Activated B cell treated with CpG ODN at 0.5 μM for 24 hours (primary cell): ENCODE measurements at regions not wholly inside any gene's neighbourhood (a gene's known extent, or its start where the extent isn't known, plus 50 kb on each side); places are given as distances from the start of the nearest gene placed in this dataset.

Source experiments
- ATAC-seq: fragments of 200-7000 bp; cut with Tn5 transposase; one replicate; pipeline ENCODE4 v1.10.0; 2021; ENCODE audit warnings: low read depth, mild to moderate bottlenecking, moderate library complexity
- CTCF ChIA-PET: fragments of 350-600 bp; sonication (Branson Sonifier 250); formaldehyde crosslinking; loops from one replicate; lab custom pipeline; 2021; ENCODE audit warnings: antibody characterized with exemption; lab: Charles Lee
- POLR2A ChIA-PET: fragments of 350-600 bp; sonication (Branson Sonifier 250); formaldehyde crosslinking; loops from one replicate; lab custom pipeline; 2021; ENCODE audit warnings: antibody characterized with exemption; lab: Charles Lee
- DNase-seq: peaks from one replicate; pipeline ENCODE4 v3.0.0; 2022
- H3K27ac Mint-ChIP-seq: one replicate; pipeline ENCODE4 v1.8.0; 2020; ENCODE audit warnings: mixed read lengths
- H3K27me3 Mint-ChIP-seq: one replicate; pipeline ENCODE4 v1.8.0; 2021; ENCODE audit warnings: mixed read lengths
- H3K36me3 Mint-ChIP-seq: one replicate; pipeline ENCODE4 v1.8.0; 2021; ENCODE audit warnings: low read depth, mixed read lengths
- H3K4me1 Mint-ChIP-seq: one replicate; pipeline ENCODE4 v1.8.0; 2021; ENCODE audit warnings: mixed read lengths
- H3K4me3 Mint-ChIP-seq: one replicate; pipeline ENCODE4 v1.8.0; 2020; ENCODE audit warnings: mild to moderate bottlenecking, mixed read lengths
- H3K9me3 Mint-ChIP-seq: one replicate; pipeline ENCODE4 v1.8.0; 2020; ENCODE audit warnings: mixed read lengths
- intact Hi-C: fragments of 100-400 bp; cut with micrococcal nuclease; formaldehyde crosslinking; loops from one replicate; pipeline ENCODE4 v1.15.1; 2024
- TF ChIP-seq, protein P1 (sequence below): fragments of 200-600 bp; IDR thresholded peaks from one replicate; pipeline ENCODE4 v1.8.0; 2022; ENCODE audit warnings: antibody characterized with exemption, mild to moderate bottlenecking

DNA sequence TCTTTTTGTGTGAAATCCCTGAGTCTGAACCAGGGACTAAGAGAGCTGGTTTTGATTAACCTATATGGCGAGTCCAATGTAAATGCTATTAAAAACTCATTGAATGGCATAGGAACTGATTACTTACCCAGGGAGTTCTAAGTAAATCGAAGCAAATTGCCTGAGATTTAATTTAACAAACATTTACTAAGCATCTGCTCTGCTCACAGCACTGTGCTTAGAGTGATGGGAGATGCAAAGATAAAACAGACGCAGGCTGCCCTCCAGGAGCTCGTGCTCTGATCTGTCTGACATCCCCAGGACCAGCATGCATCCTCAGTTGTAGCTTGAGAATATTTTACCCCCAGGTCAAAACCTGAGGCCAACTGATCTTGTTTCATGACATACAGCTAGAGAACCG, 247.9 kb downstream of the NR2F2 start:
- CTCF ChIA-PET, result no interaction called here
- DNase-seq, result no peak
- TF ChIP-seq, protein P1, sequence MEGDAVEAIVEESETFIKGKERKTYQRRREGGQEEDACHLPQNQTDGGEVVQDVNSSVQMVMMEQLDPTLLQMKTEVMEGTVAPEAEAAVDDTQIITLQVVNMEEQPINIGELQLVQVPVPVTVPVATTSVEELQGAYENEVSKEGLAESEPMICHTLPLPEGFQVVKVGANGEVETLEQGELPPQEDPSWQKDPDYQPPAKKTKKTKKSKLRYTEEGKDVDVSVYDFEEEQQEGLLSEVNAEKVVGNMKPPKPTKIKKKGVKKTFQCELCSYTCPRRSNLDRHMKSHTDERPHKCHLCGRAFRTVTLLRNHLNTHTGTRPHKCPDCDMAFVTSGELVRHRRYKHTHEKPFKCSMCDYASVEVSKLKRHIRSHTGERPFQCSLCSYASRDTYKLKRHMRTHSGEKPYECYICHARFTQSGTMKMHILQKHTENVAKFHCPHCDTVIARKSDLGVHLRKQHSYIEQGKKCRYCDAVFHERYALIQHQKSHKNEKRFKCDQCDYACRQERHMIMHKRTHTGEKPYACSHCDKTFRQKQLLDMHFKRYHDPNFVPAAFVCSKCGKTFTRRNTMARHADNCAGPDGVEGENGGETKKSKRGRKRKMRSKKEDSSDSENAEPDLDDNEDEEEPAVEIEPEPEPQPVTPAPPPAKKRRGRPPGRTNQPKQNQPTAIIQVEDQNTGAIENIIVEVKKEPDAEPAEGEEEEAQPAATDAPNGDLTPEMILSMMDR, result no peak
- Mint-ChIP-seq H3K27me3 (no peaks in the 10 kb centered on the region), H3K4me1 (no peaks in the 10 kb centered on the region), H3K9me3 (no peaks in the 10 kb centered on the region), H3K36me3 (no peaks in the 10 kb centered on the region), H3K27ac (no peak overlapping the region), H3K4me3 (no peak overlapping the region)
- intact Hi-C loops, result no loop called here
- ATAC-seq, result no peak
- POLR2A ChIA-PET, result no interaction called here

DNA sequence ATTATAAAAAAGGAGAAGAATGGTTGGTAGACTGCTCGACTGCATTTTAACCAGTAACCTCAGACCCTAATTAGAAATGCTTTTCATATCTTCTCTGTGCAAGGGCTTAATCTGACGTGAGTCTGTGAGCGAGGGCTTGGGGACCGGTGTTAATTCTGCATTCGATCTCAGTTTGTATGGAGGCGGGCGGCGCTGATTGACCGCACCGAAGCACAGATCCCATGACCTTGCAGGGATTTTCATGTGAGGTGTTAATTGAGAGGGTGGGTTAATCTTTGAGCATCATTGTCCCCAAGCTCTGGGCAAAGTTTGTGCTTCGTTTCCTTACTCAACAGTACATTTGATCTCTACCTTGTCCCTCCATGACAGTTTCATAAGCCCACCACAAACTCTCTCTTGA, 250.9 kb downstream of the NR2F2 start:
- ATAC-seq (no peak), DNase-seq (no peak)
- H3K36me3 Mint-ChIP-seq, result no peaks in the 10 kb centered on the region
- H3K27ac Mint-ChIP-seq, result no peak overlapping the region
- H3K4me3 Mint-ChIP-seq, result no peak overlapping the region
- ChIA-PET POLR2A (no interaction called here), CTCF (no interaction called here)
- intact Hi-C loops, result no loop called here
- H3K4me1 Mint-ChIP-seq, result no peaks in the 10 kb centered on the region
- peaks cover 3% of the 10 kb centered on the region for H3K9me3 Mint-ChIP-seq
- no peaks in the 10 kb centered on the region for H3K27me3 Mint-ChIP-seq
- TF ChIP-seq, protein P1, result no peak

DNA sequence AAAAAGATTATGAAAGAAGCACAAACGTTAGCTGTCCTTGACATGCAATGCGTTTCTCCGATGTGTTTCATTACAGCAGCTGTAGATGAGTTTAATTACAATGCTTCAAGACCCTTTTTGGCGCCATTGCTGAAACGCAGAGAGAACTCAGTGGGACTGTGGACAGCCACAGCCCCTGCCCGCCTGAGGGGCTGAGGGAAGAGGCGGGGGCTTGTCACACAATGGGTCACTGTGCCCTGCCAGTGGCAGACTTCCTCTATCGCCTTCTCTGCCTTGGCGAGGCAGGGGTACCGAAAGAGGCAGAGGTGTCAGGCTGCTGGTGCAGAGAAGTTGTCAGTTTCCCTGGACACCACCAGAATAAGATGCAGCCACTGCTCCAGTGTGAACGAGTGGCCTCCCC, 252.0 kb downstream of the NR2F2 start:
- Mint-ChIP-seq H3K27me3 (no peaks in the 10 kb centered on the region), H3K36me3 (no peaks in the 10 kb centered on the region), H3K4me1 (no peaks in the 10 kb centered on the region), H3K27ac (no peak overlapping the region), H3K9me3 (peaks cover 3% of the 10 kb centered on the region), H3K4me3 (no peak overlapping the region)
- ChIA-PET POLR2A (no interaction called here), CTCF (no interaction called here)
- TF ChIP-seq, protein P1, result no peak
- intact Hi-C loops, result no loop called here
- ATAC-seq (no peak), DNase-seq (no peak)

- no peaks in the 10 kb centered on the region for H3K4me1 Mint-ChIP-seq
- no peaks in the 10 kb centered on the region for H3K27me3 Mint-ChIP-seq
- ChIA-PET CTCF (no interaction called here), POLR2A (no interaction called here)
- intact Hi-C loops, result no loop called here
- ATAC-seq (no peak), DNase-seq (no peak)
- H3K9me3 Mint-ChIP-seq, result peaks cover 3% of the 10 kb centered on the region
- TF ChIP-seq, protein P1, result no peak
- no peak overlapping the region for H3K4me3 Mint-ChIP-seq
- H3K36me3 Mint-ChIP-seq, result no peaks in the 10 kb centered on the region
- no peak overlapping the region for H3K27ac Mint-ChIP-seq
Measured at GRCh38 chr15:96583671-96584070, 253.2 kb downstream of the NR2F2 start.

- H3K27me3 Mint-ChIP-seq, result no peaks in the 10 kb centered on the region
Measured at GRCh38 chr15:96585484-96586386, 255.2 kb downstream of the NR2F2 start.

More at GRCh38 chr15:96585484-96586386, 255.2 kb downstream of the NR2F2 start:
- DNase-seq, result no peak
- Mint-ChIP-seq H3K9me3 (peaks cover 3% of the 10 kb centered on the region), H3K4me3 (no peak overlapping the region), H3K27ac (no peak overlapping the region), H3K36me3 (no peaks in the 10 kb centered on the region), H3K4me1 (no peaks in the 10 kb centered on the region)
- no peak for ATAC-seq
- POLR2A ChIA-PET, result no interaction called here
- intact Hi-C loops, result no loop called here
- CTCF ChIA-PET, result no interaction called here
- TF ChIP-seq, protein P1, result no peak
